Kidney (tissue), 13 donors: ENCODE measurements at regions not wholly inside any gene's neighbourhood (a gene's known extent, or its start where the extent isn't known, plus 50 kb on each side); places are given as distances from the start of the nearest gene placed in this dataset.

Experiments
- DNase-seq, 5 donors: peaks; one replicate each; pipeline ENCODE4 v3.0.0-alpha.2; 2013 to 2020
- FAIRE-seq: peaks from 2 replicates; lab custom pipeline; 2012; peaks lifted over from hg19 to GRCh38; lab: Jason Lieb, UNC
- H3K27ac ChIP-seq, 2 donors: one replicate each; pipeline ENCODE4 v1.7.0; 2013; ENCODE audit warnings: low read depth in 2 of 2, low read length in 2 of 2, inconsistent platforms in 1 of 2
- H3K27me3 ChIP-seq: one replicate; pipeline ENCODE4 v1.7.1; 2013; ENCODE audit warnings: low read length, inconsistent platforms; ENCODE audit not compliant: control insufficient read depth, insufficient read depth
- H3K36me3 ChIP-seq, 3 donors: one replicate each; pipeline versions ENCODE4 v1.7.0 to v1.7.1; 2013; ENCODE audit warnings: low read length in 3 of 3, control low read depth in 1 of 3, inconsistent platforms in 1 of 3; ENCODE audit not compliant: insufficient read depth in 3 of 3, control insufficient read depth in 2 of 3
- H3K4me1 ChIP-seq, 3 donors: one replicate each; pipeline versions ENCODE4 v1.7.0 to v1.7.1; 2013; ENCODE audit warnings: low read length in 3 of 3, inconsistent platforms in 1 of 3, low read depth in 1 of 3; ENCODE audit not compliant: control insufficient read depth in 2 of 3, insufficient read depth in 2 of 3
- H3K4me3 ChIP-seq, 3 donors: one replicate each; pipeline versions ENCODE4 v1.7.0 to v1.8.1; 2013; ENCODE audit warnings: low read length in 3 of 3, control low read depth in 1 of 3, inconsistent platforms in 1 of 3
- H3K9ac ChIP-seq, 3 donors: one replicate each; pipeline versions ENCODE4 v1.7.0 to v1.7.1; 2013; ENCODE audit warnings: low read length in 3 of 3, control low read depth in 1 of 3, inconsistent platforms in 1 of 3
- H3K9me3 ChIP-seq, 3 donors: one replicate each; pipeline versions ENCODE4 v1.7.0 to v1.7.1; 2013; ENCODE audit warnings: low read length in 3 of 3, control low read depth in 1 of 3, inconsistent platforms in 1 of 3; ENCODE audit not compliant: control insufficient read depth in 2 of 3, insufficient read depth in 1 of 3
- intact Hi-C: fragments of 100-400 bp; cut with DNase I; formaldehyde crosslinking; loops from one replicate; pipeline ENCODE4 v1.11.1; 2022
- TF ChIP-seq, protein P1 (sequence below): IDR thresholded peaks from 3 replicates; pipeline ENCODE4 v1.5.1; 2012; ENCODE audit warnings: mild to moderate bottlenecking, moderate library complexity, borderline replicate concordance; ENCODE audit not compliant: insufficient read depth; ENCODE audit errors: extremely low read depth
- donor health status: control.
- donor health status: control.
- donor health status: control.
- donor health status: control.
- donor health status: control.
- donor health status: DM: yes; HTN: yes; CAD: no.
- donor health status: Normal renal cell carcinoma (clear cell type).

DNA sequence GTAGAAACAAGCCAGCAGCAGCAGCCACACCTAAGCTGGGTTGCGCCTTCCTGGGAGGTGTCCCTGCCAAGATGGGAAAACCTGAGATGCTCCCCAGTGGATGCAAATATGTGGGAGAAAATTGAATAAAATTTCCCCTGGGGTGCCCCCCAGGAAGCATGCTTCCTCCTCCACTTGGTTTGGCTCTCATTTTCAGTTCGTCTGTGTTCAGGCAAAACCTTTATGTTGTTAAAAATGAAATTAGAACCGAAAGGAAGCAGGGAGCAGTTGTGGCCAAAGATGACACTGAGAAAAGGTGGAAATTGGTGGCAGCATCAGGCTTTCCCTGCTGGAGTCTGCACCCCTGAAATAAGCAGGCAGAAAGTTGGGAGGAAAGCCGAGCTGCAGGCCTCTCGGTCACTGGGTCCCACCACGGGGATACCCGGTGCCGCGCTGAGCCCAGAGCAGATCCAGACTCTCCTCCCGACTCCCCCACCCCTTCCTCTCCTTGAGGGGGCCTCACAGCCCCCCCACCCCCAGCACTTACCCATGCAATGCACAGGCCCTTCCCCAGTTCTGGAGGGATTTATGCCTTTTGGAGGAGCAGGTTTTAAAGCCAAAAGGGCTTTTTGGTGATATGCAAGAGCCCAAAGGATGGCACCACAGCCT, 267.7 kb upstream of the SPRED2 start:
- no peak overlapping the region for H3K27ac ChIP-seq
- H3K9ac ChIP-seq, result no peak overlapping the region
- intact Hi-C loops, result no loop called here
- DNase-seq, result no peak
- H3K4me3 ChIP-seq, result no peak overlapping the region
- H3K9me3 ChIP-seq, result no peaks in the 10 kb centered on the region
- no peaks in the 10 kb centered on the region for H3K4me1 ChIP-seq
- no peak for FAIRE-seq
- H3K36me3 ChIP-seq, result no peaks in the 10 kb centered on the region
- no peaks in the 10 kb centered on the region for H3K27me3 ChIP-seq
- TF ChIP-seq, protein P1, sequence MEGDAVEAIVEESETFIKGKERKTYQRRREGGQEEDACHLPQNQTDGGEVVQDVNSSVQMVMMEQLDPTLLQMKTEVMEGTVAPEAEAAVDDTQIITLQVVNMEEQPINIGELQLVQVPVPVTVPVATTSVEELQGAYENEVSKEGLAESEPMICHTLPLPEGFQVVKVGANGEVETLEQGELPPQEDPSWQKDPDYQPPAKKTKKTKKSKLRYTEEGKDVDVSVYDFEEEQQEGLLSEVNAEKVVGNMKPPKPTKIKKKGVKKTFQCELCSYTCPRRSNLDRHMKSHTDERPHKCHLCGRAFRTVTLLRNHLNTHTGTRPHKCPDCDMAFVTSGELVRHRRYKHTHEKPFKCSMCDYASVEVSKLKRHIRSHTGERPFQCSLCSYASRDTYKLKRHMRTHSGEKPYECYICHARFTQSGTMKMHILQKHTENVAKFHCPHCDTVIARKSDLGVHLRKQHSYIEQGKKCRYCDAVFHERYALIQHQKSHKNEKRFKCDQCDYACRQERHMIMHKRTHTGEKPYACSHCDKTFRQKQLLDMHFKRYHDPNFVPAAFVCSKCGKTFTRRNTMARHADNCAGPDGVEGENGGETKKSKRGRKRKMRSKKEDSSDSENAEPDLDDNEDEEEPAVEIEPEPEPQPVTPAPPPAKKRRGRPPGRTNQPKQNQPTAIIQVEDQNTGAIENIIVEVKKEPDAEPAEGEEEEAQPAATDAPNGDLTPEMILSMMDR, result no peak

DNA sequence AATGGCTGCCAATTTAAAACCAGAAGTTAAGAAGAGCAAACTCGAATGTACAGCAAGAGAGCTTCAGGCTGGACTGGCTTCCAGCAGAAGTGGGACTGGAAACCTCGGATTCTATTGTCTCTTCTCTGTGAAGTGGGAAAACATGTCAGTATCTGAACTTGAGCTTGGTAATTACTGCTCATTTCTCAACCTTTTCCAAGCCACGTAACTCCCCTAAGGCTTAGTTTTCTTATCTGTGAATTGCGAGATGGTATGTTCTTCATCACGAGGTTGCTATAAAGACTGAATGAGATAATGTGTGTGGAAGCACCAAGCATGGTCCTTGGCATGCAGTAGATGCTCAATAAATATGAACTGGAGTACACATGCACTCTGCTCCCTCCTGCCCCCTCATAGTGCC, 259.4 kb upstream of the SPRED2 start:
- Histone ChIP-seq H3K9ac (no peak overlapping the region), H3K27me3 (no peaks in the 10 kb centered on the region), H3K9me3 (no peaks in the 10 kb centered on the region), H3K36me3 (no peaks in the 10 kb centered on the region), H3K27ac (no peak overlapping the region), H3K4me1 (no peaks in the 10 kb centered on the region), H3K4me3 (no peak overlapping the region)
- FAIRE-seq (no peak), DNase-seq (no peak)
- TF ChIP-seq, protein P1, result no peak
- intact Hi-C loops, result no loop called here

DNA sequence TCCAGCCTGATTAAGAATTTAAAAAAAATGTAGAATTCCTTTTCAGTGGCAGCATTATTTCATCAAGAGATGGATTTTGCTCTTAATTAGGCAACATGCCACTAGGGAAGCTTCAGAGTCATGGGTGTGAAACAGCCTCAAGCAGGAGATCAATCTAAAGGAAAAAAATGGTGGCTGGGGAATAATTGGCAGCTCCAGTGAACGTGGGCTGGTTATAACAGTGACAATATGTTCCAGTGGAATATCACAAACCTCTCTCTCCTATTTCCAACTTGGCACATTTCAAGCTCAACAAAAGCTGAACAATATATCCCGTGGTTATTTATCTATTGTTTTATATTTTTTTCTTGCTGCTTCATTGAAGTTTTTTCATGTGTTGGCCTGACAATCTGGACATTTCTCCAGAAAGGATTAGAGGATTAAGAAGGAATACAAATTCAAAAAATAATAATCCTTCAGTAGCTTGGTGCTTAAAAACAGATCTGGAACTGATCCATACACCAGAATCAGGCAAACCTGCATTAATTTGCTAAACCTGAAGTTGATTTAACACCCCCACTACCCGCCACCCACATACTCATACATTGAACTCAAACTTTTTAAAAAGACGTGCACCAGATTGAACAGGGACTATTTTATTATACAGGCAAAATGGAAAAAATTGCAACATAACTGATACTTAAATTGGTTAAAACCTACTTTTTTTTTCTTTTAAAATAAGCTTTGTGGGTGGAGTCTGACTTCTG, 255.9 kb upstream of the SPRED2 start:
- TF ChIP-seq, protein P1, result no peak
- Histone ChIP-seq H3K9me3 (no peaks in the 10 kb centered on the region), H3K27me3 (no peaks in the 10 kb centered on the region), H3K9ac (no peak overlapping the region), H3K36me3 (no peaks in the 10 kb centered on the region), H3K4me3 (no peak overlapping the region), H3K27ac (no peak overlapping the region), H3K4me1 (no peaks in the 10 kb centered on the region)
- intact Hi-C loops, result no loop called here
- DNase-seq (no peak), FAIRE-seq (no peak)
